Lower leg skin (tissue), 3 donors: ENCODE measurements at regions not wholly inside any gene's neighbourhood (a gene's known extent, or its start where the extent isn't known, plus 50 kb on each side); places are given as distances from the start of the nearest gene placed in this dataset.

Experiments
- CTCF ChIP-seq, 3 donors: fragments of 450-650 bp; IDR thresholded peaks; one replicate each; pipeline ENCODE4 v1.5.1; 2016; ENCODE audit warnings: antibody characterized with exemption in 3 of 3, mild to moderate bottlenecking in 3 of 3, moderate library complexity in 2 of 3
- POLR2A ChIP-seq, 2 donors: fragments of 450-650 bp; IDR thresholded peaks; one replicate each; pipeline ENCODE4 v1.6.1; 2016 to 2017; ENCODE audit warnings: antibody characterized with exemption in 2 of 2, mild to moderate bottlenecking in 1 of 2, moderate library complexity in 1 of 2

- TF ChIP-seq CTCF (IDR thresholded peaks at IDR 0.05) (no peak), POLR2A (IDR thresholded peaks at IDR 0.05) (no peak)
Observed at GRCh38 chr11:97078443-97078842, 688.6 kb downstream of the JRKL start.
